WERI-Rb-1 (cell line): ENCODE measurements at regions not wholly inside any gene's neighbourhood (a gene's known extent, or its start where the extent isn't known, plus 50 kb on each side); places are given as distances from the start of the nearest gene placed in this dataset.

Source experiments
- DNase-seq: peaks from one replicate; pipeline ENCODE4 v3.0.0-alpha.2; 2020
- H3K27ac ChIP-seq: fragments of 250-450 bp; sonication (Bioruptor Pico); 2 replicates; pipeline ENCODE4 v1.5.1; 2020; ENCODE audit warnings: mild to moderate bottlenecking, moderate library complexity
- H3K27me3 ChIP-seq: fragments of 250-450 bp; sonication (Bioruptor Pico); 2 replicates; pipeline ENCODE4 v1.5.1; 2021; ENCODE audit warnings: mild to moderate bottlenecking, low read depth, moderate library complexity; ENCODE audit not compliant: insufficient read depth, severe bottlenecking
- H3K36me3 ChIP-seq: fragments of 250-450 bp; sonication (Bioruptor Pico); 2 replicates; pipeline ENCODE4 v1.5.1; 2020; ENCODE audit warnings: mild to moderate bottlenecking, moderate library complexity
- H3K4me3 ChIP-seq: 2 replicates; pipeline ENCODE4 v1.5.1; 2011; ENCODE audit warnings: low read depth, mild to moderate bottlenecking, control low read depth, low read length
- H3K9me3 ChIP-seq: fragments of 250-450 bp; sonication (Bioruptor Pico); 2 replicates; pipeline ENCODE4 v1.5.1; 2021; ENCODE audit warnings: mild to moderate bottlenecking, moderate library complexity; ENCODE audit not compliant: severe bottlenecking
- CTCF ChIP-seq: IDR thresholded peaks from 2 replicates; pipeline ENCODE4 v1.5.1; 2011; ENCODE audit warnings: low read depth, mild to moderate bottlenecking, control low read depth, inconsistent platforms, low read length

GRCh38 chr10:108500396-108500795 lies 1335.9 kb upstream of the SORCS1 start:
- no peak for DNase-seq
- Histone ChIP-seq H3K36me3 (no peaks in the 10 kb centered on the region), H3K9me3 (no peaks in the 10 kb centered on the region), H3K27ac (no peak overlapping the region), H3K27me3 (no peaks in the 10 kb centered on the region), H3K4me3 (no peak overlapping the region)
- TF ChIP-seq CTCF = no peak

GRCh38 chr10:108496106-108496505 lies 1331.6 kb upstream of the SORCS1 start:
- no peaks in the 10 kb centered on the region for H3K9me3 ChIP-seq
- no peak for TF ChIP-seq CTCF
- no peak for DNase-seq
- no peak overlapping the region for H3K4me3 ChIP-seq
- H3K27me3 ChIP-seq = no peaks in the 10 kb centered on the region
- H3K36me3 ChIP-seq = no peaks in the 10 kb centered on the region
- no peak overlapping the region for H3K27ac ChIP-seq

- no peaks in the 10 kb centered on the region for H3K9me3 ChIP-seq
- no peaks in the 10 kb centered on the region for H3K36me3 ChIP-seq
- H3K4me3 ChIP-seq = no peak overlapping the region
- DNase-seq = no peak
- no peaks in the 10 kb centered on the region for H3K27me3 ChIP-seq
- no peak for TF ChIP-seq CTCF
- H3K27ac ChIP-seq = no peak overlapping the region
These were observed 1326.4 kb upstream of the SORCS1 start for GRCh38 chr10:108490944-108491343.

- no peaks in the 10 kb centered on the region for H3K27me3 ChIP-seq
- DNase-seq = no peak
- H3K36me3 ChIP-seq = no peaks in the 10 kb centered on the region
- TF ChIP-seq CTCF = no peak
- H3K4me3 ChIP-seq = no peak overlapping the region
- H3K9me3 ChIP-seq = no peaks in the 10 kb centered on the region
- H3K27ac ChIP-seq = no peak overlapping the region
These were observed 1306.9 kb upstream of the SORCS1 start for GRCh38 chr10:108471420-108471819.

- no peak for TF ChIP-seq CTCF
- DNase-seq = no peak
These were observed 1305.4 kb upstream of the SORCS1 start for GRCh38 chr10:108469940-108470339.

GRCh38 chr10:108465871-108466641 lies 1301.5 kb upstream of the SORCS1 start:
- Histone ChIP-seq H3K27ac (no peak overlapping the region), H3K36me3 (no peaks in the 10 kb centered on the region), H3K4me3 (peak overlapping the region; percentile 73), H3K27me3 (no peaks in the 10 kb centered on the region), H3K9me3 (no peaks in the 10 kb centered on the region)
- TF ChIP-seq CTCF = no peak
- DNase-seq = peak; percentile 57

More at GRCh38 chr10:108469940-108470339, 1305.4 kb upstream of the SORCS1 start:
- H3K9me3 ChIP-seq = no peaks in the 10 kb centered on the region
- H3K36me3 ChIP-seq = no peaks in the 10 kb centered on the region
- H3K4me3 ChIP-seq = no peak overlapping the region
- H3K27ac ChIP-seq = no peak overlapping the region
- no peaks in the 10 kb centered on the region for H3K27me3 ChIP-seq
